Astrocyte of the cerebellum (primary cell): ENCODE measurements at regions not wholly inside any gene's neighbourhood (a gene's known extent, or its start where the extent isn't known, plus 50 kb on each side); places are given as distances from the start of the nearest gene placed in this dataset.
A peak's percentile ranks its signal among the peaks of the same experiment; 100 is the strongest.

Experiments used
- DNase-seq: peaks from one replicate; pipeline ENCODE4 v3.0.0-alpha.2; 2011; ENCODE audit warnings: low read depth
- H3K4me3 ChIP-seq: 2 replicates; pipeline ENCODE4 v1.5.1; 2011; ENCODE audit warnings: mild to moderate bottlenecking, low read depth, low read length, moderate library complexity
- CTCF ChIP-seq: IDR thresholded peaks from 2 replicates; pipeline ENCODE4 v1.5.1; 2012; ENCODE audit warnings: low read length, low read depth, moderate library complexity, mild to moderate bottlenecking; ENCODE audit errors: missing control alignments
- in situ Hi-C: cut with HindIII; loops from 2 replicates; pipeline ENCODE4 v1.10.0; 2017; ENCODE audit warnings: low sequenced_read_pairs

- no peak overlapping the region for H3K4me3 ChIP-seq
- in situ Hi-C loops = no loop called here
- no peak for DNase-seq
- TF ChIP-seq CTCF = no peak
Observed at GRCh38 chr3:141684758-141685157, 53.3 kb upstream of the RNF7 start.

- DNase-seq = peak; percentile 12
- in situ Hi-C loops = no loop called here
- TF ChIP-seq CTCF = no peak
- peak overlapping the region; percentile 1 for H3K4me3 ChIP-seq
Observed at GRCh38 chr3:141686466-141687291, 51.4 kb upstream of the RNF7 start.
